HG02642 (cell line): ENCODE measurements at regions not wholly inside any gene's neighbourhood (a gene's known extent, or its start where the extent isn't known, plus 50 kb on each side); places are given as distances from the start of the nearest gene placed in this dataset.

Source experiments
- ATAC-seq: cut with Tn5 transposase; IDR thresholded peaks from one replicate; pipeline ENCODE4 v1.9.1; 2021; ENCODE audit warnings: mild to moderate bottlenecking; ENCODE audit not compliant: unreplicated experiment, poor library complexity

DNA sequence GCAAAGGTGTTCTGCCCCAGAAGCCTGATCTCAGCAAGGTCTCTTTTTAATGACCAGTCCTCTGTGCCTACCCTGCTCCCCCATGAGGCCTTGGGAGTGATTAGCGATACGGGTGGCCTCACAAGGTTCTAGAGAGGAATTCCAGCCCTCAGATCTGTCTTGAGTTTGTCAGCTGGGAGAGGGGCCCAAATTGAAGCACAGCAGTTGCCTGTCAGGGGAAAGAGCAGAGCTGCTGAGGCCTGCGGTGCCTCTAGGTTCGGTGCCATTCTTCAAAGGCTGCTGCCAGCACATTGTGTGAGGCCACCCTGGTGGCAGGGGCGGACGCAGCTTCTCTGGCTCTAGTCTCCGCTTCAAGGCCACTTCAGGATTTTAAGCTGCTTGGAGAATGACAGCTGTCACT lies 85.7 kb upstream of the GRIA1 start:
- ATAC-seq = no peak

DNA sequence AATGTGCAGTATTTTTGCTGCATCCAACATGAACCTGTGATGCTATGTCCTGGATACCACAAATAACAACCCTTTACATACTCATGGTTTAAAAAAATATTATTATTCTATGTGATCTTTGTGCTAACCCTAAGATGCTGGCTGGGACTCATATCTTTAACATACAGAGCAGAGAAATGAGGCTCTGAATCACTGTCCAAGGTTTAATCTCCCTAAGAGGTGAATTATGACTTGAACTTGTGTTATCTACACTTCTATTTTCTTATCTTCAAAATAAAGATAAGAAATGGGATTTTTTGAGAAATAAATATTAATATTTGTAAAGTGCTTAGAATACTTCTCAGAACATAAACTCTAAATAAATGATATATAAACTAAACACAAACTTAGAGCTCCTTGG lies 68.8 kb upstream of the GRIA1 start:
- ATAC-seq = no peak

DNA sequence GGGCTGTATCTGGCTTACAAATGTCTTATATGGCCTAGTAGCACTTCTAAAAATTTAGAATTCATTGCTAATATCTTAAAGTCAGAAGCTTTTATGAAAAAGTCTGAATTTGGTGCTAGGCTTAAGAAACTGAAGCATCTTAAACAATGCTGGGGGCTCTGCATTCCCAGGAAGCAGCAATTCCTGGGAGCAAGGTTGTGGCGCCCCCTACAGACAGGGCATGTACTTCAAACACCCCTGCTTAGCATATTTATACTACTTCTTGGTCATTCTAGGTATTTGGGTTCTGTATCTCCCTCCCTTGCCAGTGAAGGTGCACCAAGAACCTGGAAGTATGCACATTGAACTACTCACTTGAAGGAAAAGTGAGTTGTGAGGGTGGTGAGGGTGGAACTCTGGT lies 64.6 kb upstream of the GRIA1 start:
- ATAC-seq = no peak

DNA sequence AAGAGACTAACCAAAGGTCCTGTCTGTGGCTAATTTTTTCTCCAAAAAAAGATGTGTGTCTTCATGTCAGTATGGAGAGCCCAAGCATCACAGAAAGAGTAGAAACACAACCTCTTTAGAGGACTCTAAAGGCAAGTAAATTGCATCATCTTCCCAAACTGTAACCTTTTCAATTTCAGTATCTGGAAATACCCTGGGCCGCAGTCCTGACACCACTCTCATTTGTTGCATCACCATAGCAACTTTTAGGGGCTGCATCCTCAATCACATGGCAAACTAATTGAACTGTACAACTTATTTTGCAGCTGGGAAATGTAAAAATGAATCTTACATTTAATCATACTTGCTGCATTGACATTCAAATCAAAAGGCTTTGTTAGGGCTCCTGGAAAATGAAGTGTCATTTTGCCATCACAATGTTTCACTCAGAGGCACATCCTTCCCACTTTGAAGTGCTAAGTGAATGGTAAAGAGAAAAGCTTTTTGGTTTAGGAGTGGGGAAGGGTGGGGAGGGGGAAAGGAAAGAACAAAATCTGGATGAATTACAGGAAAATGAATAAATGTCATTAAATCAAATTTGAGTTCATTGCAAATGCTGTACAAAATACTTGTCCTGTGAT lies 60.6 kb upstream of the GRIA1 start:
- peak; percentile 78 for ATAC-seq

DNA sequence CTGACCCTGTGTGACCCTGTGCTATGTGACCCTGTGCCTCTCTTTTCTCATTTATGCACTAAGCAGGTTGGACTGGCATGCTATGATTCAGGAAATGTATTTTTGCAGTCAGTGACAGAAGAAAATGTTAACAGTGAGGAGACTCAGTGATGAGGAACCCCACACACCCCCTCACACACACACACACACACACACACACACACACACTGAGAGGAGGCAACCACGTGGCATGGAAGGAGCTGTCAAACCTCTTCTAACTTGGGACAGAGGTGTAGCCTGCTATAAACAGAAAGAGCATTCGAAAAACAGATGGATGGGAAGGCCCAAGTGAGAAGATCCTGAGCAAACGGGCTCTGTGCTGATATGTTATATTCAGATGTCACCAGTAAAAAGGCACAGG lies 57.9 kb upstream of the GRIA1 start:
- no peak for ATAC-seq

DNA sequence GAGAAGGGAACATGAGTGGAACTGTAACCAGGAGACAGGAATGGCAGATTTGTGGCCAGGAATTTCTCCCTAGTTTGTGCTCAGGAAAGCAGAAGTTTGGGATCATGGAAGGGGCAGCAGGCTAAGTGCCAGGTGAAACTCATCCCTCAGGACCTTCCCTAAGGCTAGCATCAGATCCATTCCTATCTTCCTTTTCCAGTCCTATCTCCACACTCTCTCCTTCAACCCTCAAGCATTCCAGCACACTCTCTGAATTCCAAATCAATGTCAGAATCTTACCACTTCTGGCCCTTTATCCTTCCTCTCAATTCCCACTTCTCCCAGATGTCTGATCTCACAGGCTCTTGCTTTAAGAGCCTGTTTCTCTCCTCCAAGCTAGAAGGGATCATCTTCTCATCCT lies 53.2 kb upstream of the GRIA1 start:
- no peak for ATAC-seq

DNA sequence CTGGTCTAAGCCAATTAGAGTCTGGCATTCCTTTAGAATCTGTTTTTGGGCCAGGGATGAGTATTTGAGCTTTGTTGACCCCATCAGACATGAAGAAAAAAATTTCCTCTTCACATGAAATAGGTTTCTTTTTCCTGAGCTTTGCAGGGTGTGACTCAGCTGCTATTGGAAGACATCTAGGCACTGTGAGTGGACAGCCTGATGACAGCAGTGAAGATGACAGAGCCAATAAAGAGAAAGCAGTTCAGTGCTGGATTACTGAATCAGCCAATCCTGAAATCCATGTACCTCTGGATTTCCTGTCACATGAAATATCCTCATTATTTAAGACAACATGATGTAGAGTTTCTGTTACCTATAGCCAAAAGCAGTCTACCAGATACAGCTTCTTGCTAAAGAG lies 51.3 kb upstream of the GRIA1 start:
- no peak for ATAC-seq
